Suprapubic skin (tissue), 3 donors: ENCODE measurements at regions not wholly inside any gene's neighbourhood (a gene's known extent, or its start where the extent isn't known, plus 50 kb on each side); places are given as distances from the start of the nearest gene placed in this dataset.

Experiments used
- EP300 ChIP-seq: sonication (generic); formaldehyde crosslinking; IDR thresholded peaks from one replicate; pipeline ENCODE4 v1.6.1; 2017; ENCODE audit warnings: antibody characterized with exemption
- POLR2A ChIP-seq, 2 donors: fragments of 450-650 bp; IDR thresholded peaks; one replicate each; pipeline ENCODE4 v1.6.1; 2017; ENCODE audit warnings: antibody characterized with exemption in 2 of 2, mild to moderate bottlenecking in 2 of 2, moderate library complexity in 2 of 2
- TF ChIP-seq, protein P1 (sequence below), 2 donors: fragments of 200-600 bp in 1 of 2; fragments of 450-650 bp in 1 of 2; sonication (generic) in 1 of 2; IDR thresholded peaks; one replicate each; pipeline ENCODE4 v1.5.1; 2016 to 2019; ENCODE audit warnings: antibody characterized with exemption in 2 of 2, mild to moderate bottlenecking in 1 of 2, moderate library complexity in 1 of 2

- TF ChIP-seq, protein P1, sequence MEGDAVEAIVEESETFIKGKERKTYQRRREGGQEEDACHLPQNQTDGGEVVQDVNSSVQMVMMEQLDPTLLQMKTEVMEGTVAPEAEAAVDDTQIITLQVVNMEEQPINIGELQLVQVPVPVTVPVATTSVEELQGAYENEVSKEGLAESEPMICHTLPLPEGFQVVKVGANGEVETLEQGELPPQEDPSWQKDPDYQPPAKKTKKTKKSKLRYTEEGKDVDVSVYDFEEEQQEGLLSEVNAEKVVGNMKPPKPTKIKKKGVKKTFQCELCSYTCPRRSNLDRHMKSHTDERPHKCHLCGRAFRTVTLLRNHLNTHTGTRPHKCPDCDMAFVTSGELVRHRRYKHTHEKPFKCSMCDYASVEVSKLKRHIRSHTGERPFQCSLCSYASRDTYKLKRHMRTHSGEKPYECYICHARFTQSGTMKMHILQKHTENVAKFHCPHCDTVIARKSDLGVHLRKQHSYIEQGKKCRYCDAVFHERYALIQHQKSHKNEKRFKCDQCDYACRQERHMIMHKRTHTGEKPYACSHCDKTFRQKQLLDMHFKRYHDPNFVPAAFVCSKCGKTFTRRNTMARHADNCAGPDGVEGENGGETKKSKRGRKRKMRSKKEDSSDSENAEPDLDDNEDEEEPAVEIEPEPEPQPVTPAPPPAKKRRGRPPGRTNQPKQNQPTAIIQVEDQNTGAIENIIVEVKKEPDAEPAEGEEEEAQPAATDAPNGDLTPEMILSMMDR (IDR thresholded peaks at IDR 0.05), result no peak
- TF ChIP-seq POLR2A (IDR thresholded peaks at IDR 0.05), result no peak
- no peak for TF ChIP-seq EP300
Observed at GRCh38 chr9:30020161-30020560, 2364.3 kb upstream of the ACO1 start.
